H1 (cell line): ENCODE measurements at regions not wholly inside any gene's neighbourhood (a gene's known extent, or its start where the extent isn't known, plus 50 kb on each side); places are given as distances from the start of the nearest gene placed in this dataset.

Experiments
- BCL11A ChIP-seq, 2 experiments: IDR thresholded peaks; one replicate each; pipeline ENCODE4 v1.6.1; 2011; ENCODE audit warnings: low read depth in 2 of 2, low read length in 2 of 2, mild to moderate bottlenecking in 2 of 2
- CBX8 ChIP-seq: fragments of 300-800, 300-1000 bp; sonication (generic); IDR thresholded peaks from 2 replicates; pipeline ENCODE4 v1.7.1; 2016; ENCODE audit warnings: low read depth, low read length, borderline replicate concordance
- CEBPB ChIP-seq: IDR thresholded peaks from 2 replicates; pipeline ENCODE4 v1.6.1; 2012; ENCODE audit warnings: low read depth, low read length
- JUN ChIP-seq: IDR thresholded peaks from 2 replicates; pipeline ENCODE4 v1.6.1; 2011; ENCODE audit warnings: low read depth, mild to moderate bottlenecking, improper control_type of control experiment, low read length
- POU5F1 ChIP-seq: IDR thresholded peaks from 2 replicates; pipeline ENCODE4 v1.6.1; 2011; ENCODE audit warnings: low read depth, mild to moderate bottlenecking, low read length, moderate library complexity
- RAD21 ChIP-seq, 2 experiments: IDR thresholded peaks in 1 of 2; conservative IDR thresholded peaks in 1 of 2; 2 replicates each; pipeline ENCODE4 v1.6.1; 2011; ENCODE audit warnings: low read depth in 2 of 2, low read length in 2 of 2, improper control_type of control experiment in 1 of 2, inconsistent platforms in 1 of 2, mild to moderate bottlenecking in 1 of 2, moderate library complexity in 1 of 2
- TAF7 ChIP-seq: optimal IDR thresholded peaks from 2 replicates; pipeline ENCODE3; 2011; ENCODE audit warnings: low read depth, mild to moderate bottlenecking, inconsistent platforms, low read length, moderate library complexity, borderline replicate concordance

GRCh38 chr2:60657673-60658072, 98.4 kb upstream of the PAPOLG start (continued):
- TF ChIP-seq TAF7 (no peak), CEBPB (no peak), BCL11A (IDR thresholded peaks at IDR 0.05; ENCODE audit: low read depth in 2 of 2, low read length in 2 of 2) (no peak), POU5F1 (no peak), JUN (no peak), CBX8 (no peak), RAD21 (IDR thresholded peaks at IDR 0.05 in 1 of 2, conservative IDR thresholded peaks at IDR 0.05 in 1 of 2; ENCODE audit: low read depth in 2 of 2, low read length in 2 of 2) (no peak)
